Naive B cell (primary cell): ENCODE measurements at regions not wholly inside any gene's neighbourhood (a gene's known extent, or its start where the extent isn't known, plus 50 kb on each side); places are given as distances from the start of the nearest gene placed in this dataset.
A peak's percentile ranks its signal among the peaks of the same experiment; 100 is the strongest.
"Not testable (repeated sequence)": the region's sequence is repeated elsewhere in the genome, so short reads cannot be mapped to it uniquely, and the experiment has no call there.

Experiments used
- ATAC-seq, 2 donors: fragments of 150-1000 bp; cut with Tn5 transposase; 2 replicates each; pipeline ENCODE4 v1.10.0; 2021; ENCODE audit warnings: low read depth in 2 of 2, mild to moderate bottlenecking in 2 of 2, moderate library complexity in 2 of 2
- DNase-seq: peaks from one replicate; pipeline ENCODE4 v3.0.0; 2022
- H3K27ac Mint-ChIP-seq, 6 donors: one replicate each; pipeline ENCODE4 v1.8.0; 2020 to 2022; ENCODE audit warnings: mild to moderate bottlenecking in 6 of 6, mixed read lengths in 6 of 6, moderate library complexity in 5 of 6, inconsistent platforms in 2 of 6
- H3K27me3 Mint-ChIP-seq, 3 donors: one replicate each; pipeline ENCODE4 v1.8.0; 2021 to 2022; ENCODE audit warnings: mixed read lengths in 3 of 3, mild to moderate bottlenecking in 1 of 3
- H3K36me3 Mint-ChIP-seq, 2 donors: one replicate each; pipeline ENCODE4 v1.8.0; 2020 to 2022; ENCODE audit warnings: mixed read lengths in 2 of 2, inconsistent platforms in 1 of 2, mild to moderate bottlenecking in 1 of 2
- H3K4me1 Mint-ChIP-seq, 3 donors: one replicate each; pipeline ENCODE4 v1.8.0; 2020 to 2022; ENCODE audit warnings: mixed read lengths in 3 of 3, inconsistent platforms in 1 of 3, mild to moderate bottlenecking in 1 of 3, moderate library complexity in 1 of 3
- H3K4me3 Mint-ChIP-seq, 8 donors: one replicate each; pipeline ENCODE4 v1.8.0; 2020 to 2022; ENCODE audit warnings: mild to moderate bottlenecking in 8 of 8, mixed read lengths in 8 of 8, moderate library complexity in 8 of 8, inconsistent platforms in 2 of 8
- H3K9me3 Mint-ChIP-seq, 7 donors: one replicate each; pipeline ENCODE4 v1.8.0; 2020 to 2022; ENCODE audit warnings: mixed read lengths in 7 of 7, mild to moderate bottlenecking in 5 of 7, inconsistent platforms in 2 of 7, moderate library complexity in 1 of 7

- no peaks in the 10 kb centered on the region for H3K36me3 Mint-ChIP-seq
- H3K4me3 Mint-ChIP-seq, result no peak overlapping the region
- H3K27me3 Mint-ChIP-seq, result peaks cover 12 to 38% (median 17%) of the 10 kb centered on the region in 3 donors
- no peak overlapping the region for H3K27ac Mint-ChIP-seq
- ATAC-seq (no peak), DNase-seq (no peak)
- H3K4me1 Mint-ChIP-seq, result no peaks in the 10 kb centered on the region
- peaks cover 0 to 3% (median 0%) of the 10 kb centered on the region in 7 donors for H3K9me3 Mint-ChIP-seq
These were observed 346.3 kb downstream of the VRK1 start for GRCh38 chr14:97143456-97143855.

DNA sequence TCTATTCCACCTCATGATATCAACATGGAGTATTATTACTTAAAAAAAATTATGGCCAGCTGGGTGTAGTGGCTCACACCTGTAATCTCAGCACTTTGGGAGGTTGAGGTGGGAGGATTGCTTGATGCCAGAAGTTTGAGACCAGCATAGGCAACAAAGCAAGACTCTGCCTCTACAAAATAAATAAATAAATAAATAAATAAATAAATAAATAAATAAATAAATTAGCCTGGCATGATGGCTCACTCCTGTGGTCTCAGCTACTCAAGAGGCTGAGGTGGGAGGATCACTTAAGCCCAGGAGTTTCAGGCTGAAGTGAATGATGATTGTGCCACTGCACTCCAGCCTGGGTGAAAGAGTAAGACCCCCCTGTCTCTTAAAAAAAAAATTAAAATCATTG, 350.8 kb downstream of the VRK1 start:
- H3K4me1 Mint-ChIP-seq, H3K4me3 Mint-ChIP-seq, ATAC-seq, H3K27ac Mint-ChIP-seq, H3K36me3 Mint-ChIP-seq, H3K9me3 Mint-ChIP-seq, DNase-seq: not testable (repeated sequence)
- H3K27me3 Mint-ChIP-seq, result peaks cover 14 to 40% (median 26%) of the 10 kb centered on the region in 3 donors

DNA sequence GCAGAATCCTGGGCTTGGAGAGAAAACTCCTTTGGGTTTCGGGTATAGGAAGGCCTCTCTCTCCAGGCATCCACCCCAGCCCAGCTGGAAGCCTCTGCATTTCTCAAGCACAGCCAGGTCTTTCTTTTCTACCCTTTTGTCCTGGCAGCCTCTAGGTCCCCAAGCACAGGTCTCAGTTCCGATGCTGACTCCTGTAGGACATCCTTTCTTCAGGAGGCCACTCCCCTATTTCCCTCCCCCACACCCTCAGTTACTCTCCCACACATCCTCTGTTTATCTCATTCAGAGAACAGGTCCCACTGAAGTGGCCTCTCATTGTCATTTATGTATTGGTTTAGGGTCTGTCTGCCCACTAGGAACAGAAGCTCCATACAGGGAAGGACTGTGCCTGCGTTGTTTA, 352.6 kb downstream of the VRK1 start:
- Mint-ChIP-seq H3K4me3 (no peak overlapping the region), H3K27ac (no peak overlapping the region), H3K4me1 (no peaks in the 10 kb centered on the region), H3K27me3 (peaks cover 15 to 43% (median 35%) of the 10 kb centered on the region in 3 donors), H3K9me3 (peaks cover 0 to 7% (median 0%) of the 10 kb centered on the region in 7 donors), H3K36me3 (no peaks in the 10 kb centered on the region)
- DNase-seq, result no peak
- ATAC-seq, result no peak

DNA sequence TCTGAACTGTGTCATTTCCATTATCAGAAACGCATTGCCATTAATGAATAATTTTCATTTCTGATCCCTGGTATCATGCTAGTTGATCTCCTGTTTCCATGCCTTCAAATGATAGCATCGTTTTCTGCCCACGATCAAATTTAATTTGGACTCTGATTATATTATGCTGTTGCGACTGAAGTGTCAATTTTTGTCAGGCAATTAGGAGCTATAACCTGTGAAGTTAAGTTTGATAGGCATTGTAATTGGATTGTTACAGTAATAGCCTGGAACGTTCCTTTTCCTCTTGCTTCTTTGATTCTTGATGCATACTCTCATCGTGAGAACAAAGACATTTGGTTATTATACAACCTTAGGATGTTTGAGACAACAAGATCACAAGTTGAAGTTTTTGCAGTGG, 356.3 kb downstream of the VRK1 start:
- Mint-ChIP-seq H3K4me3 (no peak overlapping the region), H3K27me3 (peaks cover 18 to 58% (median 49%) of the 10 kb centered on the region in 3 donors), H3K36me3 (peaks cover 0 to 8% of the 10 kb centered on the region in 2 donors), H3K9me3 (peaks cover 0 to 19% (median 5%) of the 10 kb centered on the region in 7 donors), H3K27ac (no peak overlapping the region), H3K4me1 (no peaks in the 10 kb centered on the region)
- no peak for ATAC-seq
- no peak for DNase-seq

DNA sequence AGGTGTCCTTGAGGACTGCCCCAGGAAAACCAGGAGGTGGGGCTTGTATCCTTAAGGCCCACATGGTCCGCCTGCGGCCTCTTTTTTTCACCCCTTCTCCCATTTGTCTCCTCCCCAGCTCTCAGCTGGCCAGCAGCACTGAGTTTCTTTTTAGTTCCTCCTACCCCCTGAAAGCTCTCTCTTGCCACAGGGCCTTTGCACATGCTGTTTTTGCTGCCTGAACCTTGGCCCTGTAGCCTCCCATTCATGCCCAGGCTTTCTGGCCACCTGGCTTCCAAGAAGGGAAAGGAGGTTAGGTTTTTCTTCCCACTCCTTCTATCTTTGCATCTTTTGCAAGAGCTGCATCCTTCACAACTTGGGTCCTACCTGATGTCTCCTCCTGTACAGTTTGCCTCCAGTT, 358.1 kb downstream of the VRK1 start:
- Mint-ChIP-seq H3K27ac (peak overlapping the region in 1 of 6 donors; percentile 93), H3K36me3 (peaks cover 0 to 19% of the 10 kb centered on the region in 2 donors), H3K9me3 (peaks cover 8 to 29% (median 16%) of the 10 kb centered on the region in 7 donors), H3K4me3 (no peak overlapping the region), H3K27me3 (peaks cover 18 to 55% (median 36%) of the 10 kb centered on the region in 3 donors), H3K4me1 (no peaks in the 10 kb centered on the region)
- no peak for DNase-seq
- ATAC-seq, result no peak

DNA sequence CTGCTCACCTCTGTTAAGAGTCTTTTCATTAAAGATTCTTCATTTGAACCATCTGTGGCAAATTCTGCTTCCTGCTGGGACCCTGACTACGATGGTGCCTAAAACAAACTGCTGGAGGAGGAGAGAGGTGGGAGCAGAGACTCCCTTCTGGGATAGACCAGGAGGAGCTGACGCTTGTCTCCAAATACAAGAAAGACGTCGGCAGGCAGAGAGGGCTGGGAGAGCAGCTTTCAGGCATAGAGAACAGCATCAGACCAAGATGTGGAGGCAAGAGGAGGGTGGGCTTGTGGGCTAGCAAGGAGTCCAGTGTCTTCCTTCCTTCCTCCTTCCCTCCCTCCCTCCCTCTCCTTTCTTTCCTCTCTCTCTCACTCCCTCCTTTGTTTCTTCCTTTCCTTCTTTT, 358.6 kb downstream of the VRK1 start:
- Mint-ChIP-seq H3K4me3 (no peak overlapping the region), H3K27ac (peak overlapping the region in 1 of 6 donors; percentile 93), H3K27me3 (peaks cover 15 to 50% (median 35%) of the 10 kb centered on the region in 3 donors), H3K4me1 (no peaks in the 10 kb centered on the region), H3K36me3 (peaks cover 0 to 19% of the 10 kb centered on the region in 2 donors), H3K9me3 (peaks cover 8 to 29% (median 16%) of the 10 kb centered on the region in 7 donors)
- DNase-seq (no peak), ATAC-seq (no peak)

- DNase-seq, result no peak
- H3K4me1 Mint-ChIP-seq, result no peaks in the 10 kb centered on the region
- ATAC-seq, result no peak
- peak overlapping the region in 1 of 8 donors; percentile 9 for H3K4me3 Mint-ChIP-seq
- peaks cover 15 to 47% (median 35%) of the 10 kb centered on the region in 3 donors for H3K27me3 Mint-ChIP-seq
- H3K36me3 Mint-ChIP-seq, result peaks cover 0 to 19% of the 10 kb centered on the region in 2 donors
- H3K27ac Mint-ChIP-seq, result peak overlapping the region in 1 of 6 donors; percentile 5
- peaks cover 8 to 29% (median 16%) of the 10 kb centered on the region in 7 donors for H3K9me3 Mint-ChIP-seq
These were observed 359.5 kb downstream of the VRK1 start for GRCh38 chr14:97156705-97157104.

GRCh38 chr14:97158102-97158501, 360.9 kb downstream of the VRK1 start:
- Mint-ChIP-seq H3K4me3 (no peak overlapping the region), H3K27ac (no peak overlapping the region), H3K36me3 (peaks cover 0 to 19% of the 10 kb centered on the region in 2 donors), H3K9me3 (peaks cover 8 to 32% (median 16%) of the 10 kb centered on the region in 7 donors), H3K4me1 (no peaks in the 10 kb centered on the region), H3K27me3 (peaks cover 19 to 47% (median 35%) of the 10 kb centered on the region in 3 donors)
- DNase-seq (no peak), ATAC-seq (no peak)

DNA sequence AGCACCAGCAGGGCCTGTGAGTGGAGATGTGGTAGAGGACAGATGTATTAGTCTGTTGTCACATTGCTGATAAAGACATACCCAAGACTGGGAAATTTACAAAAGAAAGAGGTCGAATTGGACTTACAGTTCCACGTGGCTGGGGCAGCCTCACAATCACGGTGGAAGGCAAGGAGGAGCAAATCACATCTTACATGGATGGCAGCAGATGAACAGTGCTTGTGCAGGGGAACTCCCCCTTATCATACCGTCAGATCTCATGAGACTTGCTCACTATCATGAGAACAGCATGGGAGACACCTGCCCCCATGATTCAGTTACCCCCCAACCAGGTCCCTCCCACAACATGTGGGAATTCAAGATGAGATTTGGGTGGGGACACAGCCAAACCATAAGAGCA, 361.9 kb downstream of the VRK1 start:
- Mint-ChIP-seq H3K36me3 (peaks cover 0 to 19% of the 10 kb centered on the region in 2 donors), H3K4me1 (no peaks in the 10 kb centered on the region), H3K27me3 (peaks cover 19 to 40% (median 27%) of the 10 kb centered on the region in 3 donors), H3K4me3 (no peak overlapping the region), H3K9me3 (peaks cover 8 to 32% (median 16%) of the 10 kb centered on the region in 7 donors), H3K27ac (peak overlapping the region in 1 of 6 donors; percentile 59)
- DNase-seq (no peak), ATAC-seq (no peak)

DNA sequence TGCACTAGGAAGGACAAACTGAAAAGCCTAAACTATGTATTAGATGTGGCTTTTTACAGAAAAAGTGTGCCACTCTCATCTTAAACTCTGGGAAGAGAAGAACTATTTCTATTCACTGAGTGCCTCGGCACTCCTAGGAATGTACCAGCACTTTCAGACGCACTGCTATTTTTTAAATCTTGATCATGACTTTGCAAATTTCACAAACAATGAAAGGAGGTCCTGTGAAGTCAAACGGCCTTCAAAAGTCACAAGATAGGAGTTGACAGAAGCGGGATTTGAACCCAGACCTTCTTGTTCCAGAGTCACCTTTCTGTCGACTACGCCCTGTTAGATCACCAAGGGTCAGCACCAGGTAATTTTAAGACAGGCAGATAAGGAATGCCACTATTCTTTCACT, 365.4 kb downstream of the VRK1 start:
- H3K4me1 Mint-ChIP-seq, result no peaks in the 10 kb centered on the region
- H3K27ac Mint-ChIP-seq, result peak overlapping the region in 1 of 6 donors; percentile 44
- peaks cover 8 to 25% (median 13%) of the 10 kb centered on the region in 7 donors for H3K9me3 Mint-ChIP-seq
- DNase-seq (no peak), ATAC-seq (no peak)
- no peak overlapping the region for H3K4me3 Mint-ChIP-seq
- H3K36me3 Mint-ChIP-seq, result peaks cover 0 to 12% of the 10 kb centered on the region in 2 donors
- H3K27me3 Mint-ChIP-seq, result peaks cover 0 to 14% (median 4%) of the 10 kb centered on the region in 3 donors

GRCh38 chr14:97164021-97164420, 366.8 kb downstream of the VRK1 start:
- peaks cover 3 to 10% (median 4%) of the 10 kb centered on the region in 3 donors for H3K27me3 Mint-ChIP-seq
- peaks cover 5 to 19% (median 11%) of the 10 kb centered on the region in 7 donors for H3K9me3 Mint-ChIP-seq
- peaks cover 0 to 6% of the 10 kb centered on the region in 2 donors for H3K36me3 Mint-ChIP-seq
- no peak overlapping the region for H3K27ac Mint-ChIP-seq
- DNase-seq, result no peak
- no peak overlapping the region for H3K4me3 Mint-ChIP-seq
- H3K4me1 Mint-ChIP-seq, result no peaks in the 10 kb centered on the region
- no peak for ATAC-seq

DNA sequence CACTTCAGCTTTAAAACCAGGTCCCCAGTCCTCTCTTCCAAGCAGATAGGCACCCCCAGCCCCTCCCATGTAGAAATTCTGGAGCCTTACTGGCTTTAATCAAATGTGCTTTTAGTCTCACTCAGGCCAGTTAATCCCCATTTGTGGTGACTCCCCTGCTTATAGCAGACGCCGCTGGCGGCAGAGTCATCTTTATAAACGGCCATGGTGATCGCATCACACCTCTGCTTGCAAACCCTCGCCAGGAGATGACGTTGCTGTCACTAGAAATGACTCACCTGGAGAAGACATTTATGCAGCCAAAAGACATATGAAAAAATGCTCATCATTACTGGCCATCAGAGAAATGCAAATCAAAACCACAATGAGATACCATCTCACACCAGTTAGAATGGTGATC, 369.3 kb downstream of the VRK1 start:
- Mint-ChIP-seq H3K4me3 (no peak overlapping the region), H3K4me1 (no peaks in the 10 kb centered on the region), H3K36me3 (no peaks in the 10 kb centered on the region), H3K9me3 (peaks cover 0 to 6% (median 0%) of the 10 kb centered on the region in 7 donors), H3K27me3 (peaks cover 4 to 14% (median 10%) of the 10 kb centered on the region in 3 donors), H3K27ac (no peak overlapping the region)
- ATAC-seq, result no peak
- DNase-seq, result no peak

GRCh38 chr14:97167577-97167976, 370.4 kb downstream of the VRK1 start:
- H3K27me3 Mint-ChIP-seq, result peaks cover 2 to 14% (median 10%) of the 10 kb centered on the region in 3 donors
- not testable (repeated sequence) for DNase-seq, H3K4me3 Mint-ChIP-seq, H3K27ac Mint-ChIP-seq, H3K36me3 Mint-ChIP-seq, ATAC-seq, H3K9me3 Mint-ChIP-seq, H3K4me1 Mint-ChIP-seq

- Mint-ChIP-seq H3K27me3 (peaks cover 0 to 14% (median 5%) of the 10 kb centered on the region in 3 donors), H3K27ac (peak overlapping the region in 1 of 6 donors; percentile 18), H3K4me1 (peaks cover 6 to 8% (median 6%) of the 10 kb centered on the region in 3 donors), H3K4me3 (no peak overlapping the region), H3K9me3 (peaks cover 0 to 11% (median 2%) of the 10 kb centered on the region in 7 donors), H3K36me3 (no peaks in the 10 kb centered on the region)
- ATAC-seq (no peak), DNase-seq (no peak)
These were observed 375.5 kb downstream of the VRK1 start for GRCh38 chr14:97172644-97173043.
